HL-60 (cell line): ENCODE measurements at regions not wholly inside any gene's neighbourhood (a gene's known extent, or its start where the extent isn't known, plus 50 kb on each side); places are given as distances from the start of the nearest gene placed in this dataset.

ENCODE experiments used
- CTCF ChIP-seq: IDR thresholded peaks from one replicate; pipeline ENCODE4 v1.5.1; 2011; ENCODE audit warnings: low read length, control low read depth, inconsistent platforms; ENCODE audit not compliant: insufficient read depth
- GABPA ChIP-seq: IDR thresholded peaks from 2 replicates; pipeline ENCODE4 v1.6.1; 2012; ENCODE audit warnings: low read depth
- POLR2AphosphoS5 ChIP-seq: IDR thresholded peaks from 2 replicates; pipeline ENCODE4 v1.6.1; 2012; ENCODE audit warnings: low read depth
- SPI1 ChIP-seq: IDR thresholded peaks from 2 replicates; pipeline ENCODE4 v1.6.1; 2012; ENCODE audit warnings: low read depth, mild to moderate bottlenecking, borderline replicate concordance

- TF ChIP-seq CTCF, result no peak
- no peak for TF ChIP-seq POLR2AphosphoS5
- TF ChIP-seq SPI1, result no peak
- TF ChIP-seq GABPA, result no peak
Observed at GRCh38 chr21:14712121-14712715, 166.1 kb upstream of the SAMSN1 start.
